LoVo (cell line): ENCODE measurements at regions not wholly inside any gene's neighbourhood (a gene's known extent, or its start where the extent isn't known, plus 50 kb on each side); places are given as distances from the start of the nearest gene placed in this dataset.
A peak's percentile ranks its signal among the peaks of the same experiment; 100 is the strongest.

Experiments
- DNase-seq: peaks from one replicate; pipeline ENCODE4 v3.0.0-alpha.2; 2016; ENCODE audit warnings: low spot score

- no peak for DNase-seq
These were observed 174.3 kb downstream of the KCNE4 start for GRCh38 chr2:223226264-223226663.

GRCh38 chr2:223227338-223227737 is 175.3 kb downstream of the KCNE4 start:
- DNase-seq = peak; percentile 27

DNA sequence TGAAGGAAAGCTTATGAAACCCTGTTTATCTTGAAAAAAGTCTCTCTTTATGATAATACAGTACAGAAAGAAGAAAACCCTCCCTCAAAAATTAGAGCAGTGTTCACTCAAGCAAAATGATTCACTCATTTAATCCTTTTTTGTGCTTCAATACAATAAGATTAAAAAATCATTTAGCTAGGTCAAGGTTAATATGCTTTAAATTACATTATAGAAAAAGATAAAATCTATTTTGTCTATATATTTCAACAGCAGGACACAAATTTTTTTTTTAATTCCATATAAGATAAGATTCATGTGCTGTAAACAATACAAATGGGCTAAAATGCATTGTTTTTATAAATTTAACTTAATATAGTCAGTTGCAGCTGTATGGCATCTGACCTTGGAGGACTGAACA is 176.9 kb downstream of the KCNE4 start:
- DNase-seq = no peak

DNA sequence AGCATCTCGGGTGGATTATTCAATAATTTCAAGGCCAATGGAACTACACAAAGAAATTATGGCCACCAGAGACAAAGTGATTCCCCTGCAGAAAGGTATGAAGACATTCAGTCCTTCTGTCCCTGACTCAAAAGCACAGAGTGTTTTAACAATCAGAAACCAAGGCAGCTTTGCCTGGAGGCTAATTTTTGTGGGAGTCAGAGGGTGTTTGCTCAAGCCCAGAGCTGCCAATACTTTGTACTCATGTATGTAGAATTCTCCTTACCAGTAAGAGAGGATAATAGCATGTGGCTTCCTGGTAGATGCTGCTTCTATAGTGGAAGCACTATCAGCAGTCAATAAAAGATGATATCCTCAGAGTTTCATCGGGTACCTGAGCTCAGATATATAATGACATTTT is 178.4 kb downstream of the KCNE4 start:
- no peak for DNase-seq

DNA sequence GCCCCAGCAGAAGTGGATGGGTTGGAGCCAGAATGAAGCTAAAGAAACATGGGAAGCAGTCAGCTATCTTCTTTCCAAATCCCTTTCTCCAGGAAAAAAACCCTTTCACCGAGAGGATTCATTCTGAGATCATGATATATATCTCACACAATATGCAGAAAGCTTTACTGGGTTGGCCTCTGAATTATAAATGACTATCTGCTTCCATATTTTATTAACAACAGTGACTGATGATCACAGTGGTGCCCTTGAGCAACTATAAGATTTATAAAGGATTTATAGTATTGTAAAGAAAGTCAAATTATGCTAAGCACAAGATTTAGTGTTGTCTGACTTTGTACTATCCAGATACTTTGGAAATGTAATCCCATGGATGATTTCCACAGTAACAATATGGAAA is 180.3 kb downstream of the KCNE4 start:
- DNase-seq = no peak

DNA sequence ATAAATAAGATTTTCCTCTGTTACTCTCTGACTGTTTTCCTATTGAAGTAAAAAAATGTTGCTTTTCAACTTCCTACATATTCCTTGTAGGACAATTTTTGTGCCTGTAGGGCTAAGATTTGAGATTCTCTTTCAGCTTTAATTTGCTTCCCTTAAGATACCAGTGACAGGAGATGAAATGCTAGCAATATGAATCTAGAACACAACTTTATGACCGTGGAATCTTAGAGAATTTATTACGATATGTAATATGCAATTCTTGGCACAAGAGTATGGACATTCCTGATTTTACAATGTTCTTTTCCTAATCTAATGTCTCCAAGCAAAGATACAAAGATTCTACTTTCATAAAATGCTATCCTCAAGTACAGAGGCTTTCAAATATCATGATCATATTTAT is 180.9 kb downstream of the KCNE4 start:
- no peak for DNase-seq

DNA sequence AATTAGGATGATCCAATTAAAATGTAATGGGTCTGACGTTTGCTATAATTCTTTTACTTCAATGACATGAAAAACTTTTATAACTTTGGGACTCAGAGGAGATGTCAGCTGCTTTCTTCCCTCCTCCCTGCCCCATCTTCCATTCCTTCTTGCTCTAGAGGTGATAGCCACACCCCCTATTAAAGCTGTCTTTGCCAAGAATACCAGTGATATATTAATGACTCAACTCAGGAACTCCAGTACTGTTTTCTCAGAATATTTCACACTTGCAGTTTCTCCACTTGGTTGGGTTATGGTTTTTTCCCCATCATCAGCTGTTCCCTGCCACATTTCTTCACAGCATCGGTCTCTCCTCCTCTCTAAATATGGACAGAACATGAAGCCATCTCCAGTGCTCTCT is 184.0 kb downstream of the KCNE4 start:
- DNase-seq = no peak

DNA sequence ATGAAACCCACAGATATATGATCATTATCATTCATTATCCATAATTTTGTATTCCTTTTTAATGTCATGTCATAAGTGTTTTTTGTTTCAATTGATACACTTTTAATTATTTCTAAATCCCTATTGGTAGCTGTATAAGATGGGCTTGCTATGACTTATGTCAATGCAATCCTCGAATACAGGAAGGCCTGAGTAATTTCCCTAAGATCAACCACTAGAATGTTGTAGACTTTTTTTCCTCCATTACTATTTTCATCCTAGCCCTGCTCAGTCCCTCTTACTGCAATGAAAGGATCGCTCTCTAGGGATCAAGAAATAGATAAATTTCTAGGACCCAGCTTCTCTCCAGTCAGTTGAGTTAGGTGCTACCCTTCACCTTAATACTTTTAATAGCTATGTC is 186.3 kb downstream of the KCNE4 start:
- no peak for DNase-seq

DNA sequence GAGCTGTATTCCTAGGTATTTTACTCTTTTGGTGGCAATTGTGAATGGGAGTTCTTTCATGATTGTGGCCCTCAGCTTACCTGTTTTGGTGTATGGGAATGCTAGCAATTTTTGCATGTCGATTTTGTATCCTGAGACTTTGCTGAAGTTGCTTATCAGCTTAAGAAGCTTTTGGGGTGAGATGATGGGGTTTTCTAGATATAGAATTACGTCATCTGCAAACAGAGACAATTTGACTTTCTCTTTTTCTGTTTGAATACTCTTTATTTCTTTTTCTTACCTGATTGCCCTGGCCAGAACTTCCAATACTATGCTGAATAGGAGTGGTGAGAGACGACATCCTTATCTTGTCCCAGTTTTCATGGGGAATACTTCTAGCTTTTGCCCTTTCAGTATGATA is 191.2 kb downstream of the KCNE4 start:
- DNase-seq = no peak

DNA sequence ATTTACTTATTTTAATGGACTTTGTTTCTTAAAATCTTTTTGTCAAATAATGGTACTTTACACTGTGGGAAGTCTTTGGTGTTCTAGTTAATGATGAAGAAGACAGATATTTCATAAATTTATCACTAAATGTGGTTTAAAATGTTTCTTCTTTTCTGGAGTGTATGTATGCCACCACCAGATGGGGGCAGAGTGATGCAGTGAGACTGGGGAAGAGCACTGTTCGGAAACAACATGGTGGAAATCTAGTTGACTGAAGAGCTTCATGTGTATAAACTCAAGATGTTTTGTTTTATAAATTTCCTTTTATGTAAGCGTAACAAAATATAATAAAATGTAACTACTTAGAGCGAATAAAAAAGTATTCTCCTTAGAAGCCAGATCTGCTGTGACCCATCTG is 195.1 kb downstream of the KCNE4 start:
- no peak for DNase-seq

DNA sequence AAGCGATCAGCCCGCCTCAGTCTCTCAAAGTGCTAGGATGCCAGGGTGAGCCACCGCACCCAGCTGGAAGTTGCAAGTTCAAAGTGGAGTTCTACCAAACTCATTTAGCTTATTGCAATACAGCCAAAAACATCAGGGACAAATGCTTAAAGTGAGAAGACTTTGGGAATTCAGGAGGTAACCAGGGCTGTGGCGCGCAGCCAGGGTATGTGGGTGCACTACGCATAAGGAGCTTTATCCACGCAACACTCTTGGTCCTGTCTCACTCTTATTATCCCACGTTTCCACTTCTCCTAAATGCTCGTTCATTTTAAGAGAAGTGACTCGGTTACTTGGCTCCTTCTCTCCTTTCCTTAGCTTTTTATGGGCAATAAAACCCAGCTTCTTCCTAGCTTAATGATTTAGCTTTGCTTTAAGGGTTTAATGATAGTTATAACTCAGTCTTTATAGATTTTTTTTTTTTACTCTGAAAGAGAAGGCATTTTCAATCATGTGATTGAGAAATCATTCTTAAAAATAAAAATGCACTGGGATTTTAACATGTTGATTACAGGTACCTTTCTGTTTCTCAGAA is 199.8 kb downstream of the KCNE4 start:
- DNase-seq = peak; percentile 41

DNA sequence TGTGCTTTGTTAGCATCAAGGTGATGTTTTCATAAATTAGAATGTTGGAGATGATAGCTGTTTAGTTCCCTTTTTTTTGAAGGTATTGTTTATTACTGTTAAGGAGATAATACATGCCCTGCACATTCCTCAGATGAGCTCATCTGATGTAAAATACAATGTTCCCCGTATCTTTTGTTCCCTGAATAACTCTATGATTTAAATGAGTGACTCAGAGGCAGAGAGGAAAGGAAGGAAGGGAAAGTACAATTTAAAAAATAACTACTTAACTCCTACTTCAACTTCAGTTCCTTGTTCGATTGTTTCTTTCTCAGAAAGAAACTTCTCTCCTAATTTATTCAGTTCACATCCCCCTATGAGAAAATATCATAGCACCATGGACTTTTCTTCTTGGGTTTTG is 208.7 kb downstream of the KCNE4 start:
- no peak for DNase-seq

- DNase-seq = peak; percentile 73
These were observed 211.0 kb downstream of the KCNE4 start for GRCh38 chr2:223262946-223263345.

DNA sequence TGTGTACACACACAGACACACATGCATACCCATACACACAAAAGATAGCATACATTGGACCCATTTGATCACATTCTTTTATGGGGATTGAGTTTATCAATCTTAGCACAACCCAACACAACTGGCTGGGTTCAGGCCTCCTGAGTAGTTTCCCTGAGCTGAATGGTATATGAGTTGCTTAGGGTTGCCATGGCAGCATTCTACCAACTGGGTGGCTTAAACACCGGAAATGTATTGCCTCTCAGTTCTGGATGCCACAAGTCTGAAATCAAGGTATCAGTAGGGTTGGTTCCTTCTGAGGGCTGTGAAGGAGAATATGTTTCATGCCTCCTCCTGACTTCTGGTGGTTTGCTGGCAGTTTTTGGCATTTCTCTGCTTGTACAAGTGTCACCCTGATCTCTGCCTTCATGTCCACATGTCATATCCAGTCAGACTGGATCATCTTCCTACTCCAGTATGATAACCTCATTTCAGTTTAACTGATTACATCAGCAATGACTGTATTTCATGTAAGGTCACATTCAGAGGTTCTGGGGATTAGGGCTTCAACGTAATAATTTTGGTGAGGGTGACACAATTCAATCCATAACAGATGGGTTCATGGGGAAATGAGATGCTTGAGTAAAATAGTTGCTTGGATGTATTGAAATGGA is 212.7 kb downstream of the KCNE4 start:
- DNase-seq = no peak

DNA sequence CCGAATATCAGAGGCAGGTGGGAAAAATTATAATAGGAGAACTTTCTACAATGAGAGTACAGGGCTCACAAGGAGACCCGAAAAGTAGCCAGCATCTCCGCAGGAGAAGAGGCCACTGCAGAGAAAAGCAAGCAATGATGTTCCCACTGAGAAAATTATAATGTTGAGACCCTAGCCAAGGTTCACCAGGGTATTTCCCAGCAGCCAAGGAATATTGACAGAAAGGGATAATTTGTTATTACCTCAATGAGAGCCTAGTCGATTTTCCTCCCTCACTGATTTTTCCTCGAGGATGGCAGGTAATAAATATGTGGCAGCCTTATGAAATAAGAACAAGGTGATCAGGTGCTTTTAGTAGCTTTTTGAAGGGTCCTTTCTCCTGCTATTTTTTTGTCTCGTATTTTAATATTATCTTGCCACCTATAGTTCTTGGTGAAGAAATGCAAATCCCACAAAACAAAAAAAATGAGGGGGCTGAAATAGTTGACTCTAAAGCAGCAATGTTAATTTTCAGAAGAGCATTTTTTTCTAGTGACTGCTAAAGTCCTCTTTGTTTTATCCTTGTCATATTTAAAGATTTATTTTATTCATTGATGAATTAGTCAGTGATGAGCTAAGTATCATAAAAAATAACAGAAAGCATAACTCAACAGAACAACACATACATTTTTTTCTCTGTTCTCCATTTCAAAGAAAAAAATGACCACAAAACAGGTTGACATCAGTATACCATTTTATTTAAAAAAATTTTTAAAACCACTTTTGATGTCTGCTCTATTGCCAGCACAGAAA is 215.4 kb downstream of the KCNE4 start:
- DNase-seq = no peak

DNA sequence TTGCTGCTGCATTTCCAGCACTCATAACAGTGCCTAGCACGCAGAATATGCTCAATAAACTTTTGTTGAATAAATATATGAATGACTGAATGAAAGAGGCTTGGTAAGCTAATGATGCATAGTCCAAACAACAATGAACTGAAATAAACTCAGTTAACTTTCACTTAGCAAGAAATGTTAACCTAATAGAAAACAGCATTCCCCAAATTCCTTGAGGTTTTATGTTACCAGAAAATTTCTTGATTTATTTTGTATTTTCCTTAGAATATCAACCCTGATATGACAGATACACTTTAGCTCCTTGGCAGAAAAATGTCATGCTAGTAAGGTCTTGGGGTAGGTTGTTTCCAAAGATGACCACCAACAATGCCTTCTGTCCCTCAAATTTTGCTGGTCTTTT is 217.4 kb downstream of the KCNE4 start:
- no peak for DNase-seq

GRCh38 chr2:223270548-223270947 is 218.6 kb downstream of the KCNE4 start:
- DNase-seq = no peak

DNA sequence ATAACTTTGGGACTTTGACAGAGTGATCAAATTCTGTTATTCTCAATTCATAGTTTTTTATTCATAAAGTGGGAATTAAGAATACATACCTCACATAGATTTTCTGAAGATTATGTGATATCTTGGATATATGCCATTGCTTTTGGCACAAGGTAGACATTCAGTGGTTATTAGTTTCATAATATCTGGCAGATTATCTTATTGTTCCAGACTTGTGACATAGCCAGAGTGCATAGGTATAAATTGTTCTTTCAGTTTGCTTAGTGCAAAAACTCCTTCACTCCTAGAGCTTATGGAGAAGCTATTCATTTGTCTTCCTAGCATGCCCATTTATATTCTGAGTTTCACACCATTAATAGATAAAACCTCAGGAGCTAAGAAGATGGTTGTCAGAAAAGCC is 222.0 kb downstream of the KCNE4 start:
- DNase-seq = no peak

- no peak for DNase-seq
These were observed 230.2 kb downstream of the KCNE4 start for GRCh38 chr2:223282221-223282620.

GRCh38 chr2:223283329-223283728 is 231.3 kb downstream of the KCNE4 start:
- DNase-seq = no peak

DNA sequence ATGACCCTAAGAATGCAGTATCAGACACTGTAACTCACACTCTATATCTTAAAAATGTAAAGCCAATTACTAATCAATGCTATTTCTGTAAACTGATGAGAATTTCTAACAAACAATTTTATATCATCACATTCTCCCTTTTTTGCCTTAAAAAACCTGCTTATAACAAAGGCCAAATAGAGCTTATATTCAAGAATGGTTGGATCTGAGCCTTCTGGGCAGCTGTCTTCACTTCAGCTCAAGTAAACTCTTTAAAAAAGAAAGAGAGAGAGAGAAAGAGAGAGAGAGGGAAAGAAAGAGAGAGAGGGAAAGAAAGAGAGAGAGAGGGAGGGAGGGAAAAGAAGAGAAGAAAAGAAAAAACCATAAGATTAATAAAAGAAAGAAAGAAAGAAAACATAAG is 231.8 kb downstream of the KCNE4 start:
- no peak for DNase-seq

- no peak for DNase-seq
These were observed 233.6 kb downstream of the KCNE4 start for GRCh38 chr2:223285370-223286265.

DNA sequence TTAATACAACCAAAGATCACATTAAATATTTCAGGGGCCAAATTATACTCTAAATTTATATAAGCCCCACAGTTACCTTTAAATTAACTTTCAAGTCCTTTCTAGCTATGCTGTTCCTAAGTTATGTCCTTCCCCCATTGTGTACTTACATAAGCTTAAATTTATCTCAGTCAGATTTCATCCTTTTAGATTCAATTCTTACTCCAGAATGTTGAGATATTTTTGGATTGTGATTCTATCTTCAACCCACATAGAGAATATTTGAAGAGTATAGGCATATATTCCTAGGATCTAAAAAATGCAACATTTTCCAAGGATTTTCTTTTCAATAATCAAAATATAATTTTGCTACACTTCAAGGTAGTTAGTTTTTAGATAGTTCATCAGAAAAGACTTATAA is 242.8 kb downstream of the KCNE4 start:
- no peak for DNase-seq
